ENCODE measurements at regions not wholly inside any gene's neighbourhood (a gene's known extent, or its start where the extent isn't known, plus 50 kb on each side); places are given as distances from the start of the nearest gene placed in this dataset.

- no peak for DNase-seq (ENCODE audit: extremely low spot score)
- TF ChIP-seq EP300 (IDR thresholded peaks at IDR 0.05) (no peak), POLR2AphosphoS5 (IDR thresholded peaks at IDR 0.05) (no peak), CTCF (IDR thresholded peaks at IDR 0.05) (no peak), POLR2A (IDR thresholded peaks at IDR 0.05; ENCODE audit: low read depth) (no peak)
- Histone ChIP-seq H3K27ac (replicated peaks in 1 of 4) (no peak overlapping the region), H3K36me3 (no peaks in the 10 kb centered on the region), H3K4me1 (peaks cover 0 to 13% (median 9%) of the 10 kb centered on the region in 4 donors), H3K9me3 (no peaks in the 10 kb centered on the region), H3K27me3 (no peaks in the 10 kb centered on the region), H3K4me3 (no peak overlapping the region)
- 58% methylated on average over 7 of the region's 7 CpGs for WGBS
- intact Hi-C loops (cut with DNase I): no loop called here
Measured at GRCh38 chr9:81416476-81417298, 272.7 kb downstream of the TLE1 start.

- intact Hi-C loops (cut with DNase I): no loop called here
Measured at GRCh38 chr9:81414836-81415235, 274.5 kb downstream of the TLE1 start.

GRCh38 chr9:81411961-81412360 lies 277.4 kb downstream of the TLE1 start:
- Histone ChIP-seq H3K27ac (replicated peaks in 1 of 4) (no peak overlapping the region), H3K36me3 (no peaks in the 10 kb centered on the region), H3K9me3 (no peaks in the 10 kb centered on the region), H3K4me1 (peaks cover 0 to 6% (median 4%) of the 10 kb centered on the region in 4 donors), H3K4me3 (no peak overlapping the region), H3K27me3 (no peaks in the 10 kb centered on the region)
- intact Hi-C loops (cut with DNase I): no loop called here
- DNase-seq (ENCODE audit: extremely low spot score): no peak
- 74% methylated on average over 1 of the region's 1 CpG for WGBS
- TF ChIP-seq EP300 (IDR thresholded peaks at IDR 0.05) (no peak), POLR2AphosphoS5 (IDR thresholded peaks at IDR 0.05) (no peak), CTCF (IDR thresholded peaks at IDR 0.05) (no peak), POLR2A (IDR thresholded peaks at IDR 0.05; ENCODE audit: low read depth) (no peak)

More at GRCh38 chr9:81414836-81415235, 274.5 kb downstream of the TLE1 start:
- H3K9me3 ChIP-seq: no peaks in the 10 kb centered on the region
- H3K27ac ChIP-seq (replicated peaks in 1 of 4): no peak overlapping the region
- DNase-seq (ENCODE audit: extremely low spot score): no peak
- 84% methylated on average over 1 of the region's 1 CpG for whole genome bisulfite sequencing
- H3K4me3 ChIP-seq: no peak overlapping the region
- no peak for TF ChIP-seq POLR2A (IDR thresholded peaks at IDR 0.05; ENCODE audit: low read depth)
- TF ChIP-seq EP300 (IDR thresholded peaks at IDR 0.05): no peak
- no peak for TF ChIP-seq POLR2AphosphoS5 (IDR thresholded peaks at IDR 0.05)
- no peak for TF ChIP-seq CTCF (IDR thresholded peaks at IDR 0.05)
- H3K36me3 ChIP-seq: no peaks in the 10 kb centered on the region
- H3K27me3 ChIP-seq: no peaks in the 10 kb centered on the region
- H3K4me1 ChIP-seq: peaks cover 0 to 13% (median 9%) of the 10 kb centered on the region in 4 donors

GRCh38 chr9:81410201-81410600 lies 279.1 kb downstream of the TLE1 start:
- intact Hi-C loops (cut with DNase I): no loop called here

More at GRCh38 chr9:81410201-81410600, 279.1 kb downstream of the TLE1 start:
- WGBS: 84% methylated on average over 4 of the region's 4 CpGs
- TF ChIP-seq EP300 (IDR thresholded peaks at IDR 0.05) (no peak), POLR2AphosphoS5 (IDR thresholded peaks at IDR 0.05) (no peak), CTCF (IDR thresholded peaks at IDR 0.05) (no peak), POLR2A (IDR thresholded peaks at IDR 0.05; ENCODE audit: low read depth) (no peak)
- no peaks in the 10 kb centered on the region for H3K4me1 ChIP-seq
- no peaks in the 10 kb centered on the region for H3K9me3 ChIP-seq
- no peak overlapping the region for H3K27ac ChIP-seq (replicated peaks in 1 of 4)
- DNase-seq (ENCODE audit: extremely low spot score): no peak
- H3K36me3 ChIP-seq: no peaks in the 10 kb centered on the region
- no peak overlapping the region for H3K4me3 ChIP-seq
- H3K27me3 ChIP-seq: no peaks in the 10 kb centered on the region
